Loucy (cell line): ENCODE measurements at regions not wholly inside any gene's neighbourhood (a gene's known extent, or its start where the extent isn't known, plus 50 kb on each side); places are given as distances from the start of the nearest gene placed in this dataset.

Experiments
- CTCF ChIP-seq: fragments of 200-600 bp; sonication (generic); conservative IDR thresholded peaks from 2 replicates; pipeline ENCODE4 v1.5.1; 2014; ENCODE audit warnings: mild to moderate bottlenecking, antibody characterized with exemption, low read length
- EZH2phosphoT487 ChIP-seq: fragments of 200-600 bp; IDR thresholded peaks from 2 replicates; pipeline ENCODE4 v1.6.1; 2018; ENCODE audit warnings: antibody characterized with exemption, mild to moderate bottlenecking, moderate library complexity, borderline replicate concordance

GRCh38 chrX:26631385-26631784 lies 415.4 kb downstream of the MAGEB5 start:
- TF ChIP-seq CTCF, result no peak
- TF ChIP-seq EZH2phosphoT487, result no peak
